Gastroesophageal sphincter (tissue), 4 donors: ENCODE measurements at regions not wholly inside any gene's neighbourhood (a gene's known extent, or its start where the extent isn't known, plus 50 kb on each side); places are given as distances from the start of the nearest gene placed in this dataset.

Source experiments
- ATAC-seq: fragments of 150-250 bp; one replicate; pipeline ENCODE4 v1.9.1; 2016; ENCODE audit warnings: mild to moderate bottlenecking, moderate library complexity
- H3K27ac ChIP-seq, 4 donors: fragments of 200-600 bp; sonication (generic) in 3 of 4; 1 replicate in 3 of 4; 2 replicates in 1 of 4; pipeline ENCODE4 v1.5.1; 2016 to 2019
- H3K27me3 ChIP-seq: fragments of 200-600 bp; sonication (generic); one replicate; pipeline ENCODE4 v1.5.1; 2019
- H3K36me3 ChIP-seq, 2 donors: fragments of 200-600 bp; sonication (generic); one replicate each; pipeline ENCODE4 v1.5.1; 2019; ENCODE audit warnings: control low read depth in 1 of 2
- H3K4me1 ChIP-seq, 3 donors: fragments of 200-600 bp; sonication (generic); 1 replicate in 2 of 3; 2 replicates in 1 of 3; pipeline ENCODE4 v1.5.1; 2016 to 2019; ENCODE audit warnings: control low read depth in 2 of 3
- H3K4me3 ChIP-seq, 2 donors: fragments of 200-600 bp; sonication (generic); one replicate each; pipeline ENCODE4 v1.5.1; 2019; ENCODE audit warnings: mild to moderate bottlenecking in 1 of 2, moderate library complexity in 1 of 2
- H3K9me3 ChIP-seq, 3 donors: fragments of 200-600 bp; sonication (generic); one replicate each; pipeline ENCODE4 v1.5.1; 2017 to 2019; ENCODE audit warnings: control low read depth in 2 of 3
- EP300 ChIP-seq: sonication (generic); formaldehyde crosslinking; IDR thresholded peaks from one replicate; pipeline ENCODE4 v1.6.1; 2017; ENCODE audit warnings: antibody characterized with exemption, mild to moderate bottlenecking
- POLR2A ChIP-seq, 2 donors: fragments of 450-650 bp; IDR thresholded peaks; one replicate each; pipeline ENCODE4 v1.6.1; 2017; ENCODE audit warnings: antibody characterized with exemption in 2 of 2, mild to moderate bottlenecking in 2 of 2, moderate library complexity in 1 of 2
- POLR2AphosphoS5 ChIP-seq: sonication (generic); formaldehyde crosslinking; IDR thresholded peaks from one replicate; pipeline ENCODE4 v1.6.1; 2017; ENCODE audit warnings: antibody characterized with exemption
- WGBS, 2 donors: methylation state at CpG; one replicate each; pipeline ENCODE4 v1.1.5; 2018; ENCODE audit warnings: low coverage in 1 of 2; 5-methylcytosine and 5-hydroxymethylcytosine counted together
- TF ChIP-seq, protein P1 (sequence below), 4 experiments: fragments of 200-600 bp in 2 of 4; fragments of 450-650 bp in 2 of 4; sonication (generic) in 1 of 4; IDR thresholded peaks; one replicate each; pipeline ENCODE4 v1.5.1; 2017 to 2019; ENCODE audit warnings: antibody characterized with exemption in 4 of 4, mild to moderate bottlenecking in 2 of 4, moderate library complexity in 2 of 4

DNA sequence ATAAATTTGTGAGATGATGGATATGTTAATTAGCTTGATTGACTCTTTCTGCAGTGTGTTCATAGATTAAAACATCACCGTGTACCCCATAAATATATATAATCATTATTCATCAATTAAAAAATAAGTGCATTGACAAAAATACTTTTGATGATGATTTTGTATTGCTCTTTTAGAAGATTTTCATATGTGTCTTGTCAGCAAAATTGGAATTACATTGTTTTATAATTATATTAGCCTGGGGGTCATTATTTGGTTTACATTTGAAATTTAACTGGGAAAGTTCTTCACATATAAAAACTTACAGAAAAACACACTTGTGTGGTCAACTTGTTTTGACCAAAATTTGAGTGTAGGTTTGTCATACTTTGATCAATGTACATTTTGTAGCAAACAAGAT lies 614.6 kb upstream of the ITGA1 start:
- TF ChIP-seq POLR2AphosphoS5 (no peak), POLR2A (IDR thresholded peaks at IDR 0.05) (no peak), EP300 (no peak)
- TF ChIP-seq, protein P1, sequence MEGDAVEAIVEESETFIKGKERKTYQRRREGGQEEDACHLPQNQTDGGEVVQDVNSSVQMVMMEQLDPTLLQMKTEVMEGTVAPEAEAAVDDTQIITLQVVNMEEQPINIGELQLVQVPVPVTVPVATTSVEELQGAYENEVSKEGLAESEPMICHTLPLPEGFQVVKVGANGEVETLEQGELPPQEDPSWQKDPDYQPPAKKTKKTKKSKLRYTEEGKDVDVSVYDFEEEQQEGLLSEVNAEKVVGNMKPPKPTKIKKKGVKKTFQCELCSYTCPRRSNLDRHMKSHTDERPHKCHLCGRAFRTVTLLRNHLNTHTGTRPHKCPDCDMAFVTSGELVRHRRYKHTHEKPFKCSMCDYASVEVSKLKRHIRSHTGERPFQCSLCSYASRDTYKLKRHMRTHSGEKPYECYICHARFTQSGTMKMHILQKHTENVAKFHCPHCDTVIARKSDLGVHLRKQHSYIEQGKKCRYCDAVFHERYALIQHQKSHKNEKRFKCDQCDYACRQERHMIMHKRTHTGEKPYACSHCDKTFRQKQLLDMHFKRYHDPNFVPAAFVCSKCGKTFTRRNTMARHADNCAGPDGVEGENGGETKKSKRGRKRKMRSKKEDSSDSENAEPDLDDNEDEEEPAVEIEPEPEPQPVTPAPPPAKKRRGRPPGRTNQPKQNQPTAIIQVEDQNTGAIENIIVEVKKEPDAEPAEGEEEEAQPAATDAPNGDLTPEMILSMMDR (IDR thresholded peaks at IDR 0.05) = no peak
- Histone ChIP-seq H3K36me3 (no peaks in the 10 kb centered on the region), H3K4me1 (no peaks in the 10 kb centered on the region), H3K27me3 (no peaks in the 10 kb centered on the region), H3K27ac (no peak overlapping the region), H3K4me3 (no peak overlapping the region), H3K9me3 (peaks cover 0 to 7% (median 0%) of the 10 kb centered on the region in 3 donors)
- no peak for ATAC-seq
- WGBS, 2 donors = 29 to 85% methylated on average over 1 of the region's 1 CpG

- H3K9me3 ChIP-seq = no peaks in the 10 kb centered on the region
- H3K4me3 ChIP-seq = no peak overlapping the region
- 7 to 11% methylated on average over 1 of the region's 1 CpG for WGBS, 2 donors
- ATAC-seq = no peak
- H3K27me3 ChIP-seq = no peaks in the 10 kb centered on the region
- H3K27ac ChIP-seq = no peak overlapping the region
- no peak for TF ChIP-seq POLR2A (IDR thresholded peaks at IDR 0.05)
- TF ChIP-seq, protein P1 (IDR thresholded peaks at IDR 0.05) = no peak
- TF ChIP-seq EP300 = no peak
- TF ChIP-seq POLR2AphosphoS5 = no peak
- no peaks in the 10 kb centered on the region for H3K4me1 ChIP-seq
- H3K36me3 ChIP-seq = no peaks in the 10 kb centered on the region
Measured at GRCh38 chr5:52177193-52177592, 610.5 kb upstream of the ITGA1 start.

GRCh38 chr5:52181403-52181802 lies 606.3 kb upstream of the ITGA1 start:
- Histone ChIP-seq H3K4me1 (no peaks in the 10 kb centered on the region), H3K27ac (no peak overlapping the region), H3K36me3 (no peaks in the 10 kb centered on the region), H3K27me3 (no peaks in the 10 kb centered on the region), H3K4me3 (no peak overlapping the region), H3K9me3 (peaks cover 0 to 3% (median 0%) of the 10 kb centered on the region in 3 donors)
- WGBS, 2 donors = 4 to 36% methylated on average over 2 of the region's 2 CpGs
- no peak for ATAC-seq
- TF ChIP-seq POLR2A (IDR thresholded peaks at IDR 0.05) (no peak), EP300 (no peak), POLR2AphosphoS5 (no peak)
- TF ChIP-seq, protein P1 (IDR thresholded peaks at IDR 0.05) = no peak

DNA sequence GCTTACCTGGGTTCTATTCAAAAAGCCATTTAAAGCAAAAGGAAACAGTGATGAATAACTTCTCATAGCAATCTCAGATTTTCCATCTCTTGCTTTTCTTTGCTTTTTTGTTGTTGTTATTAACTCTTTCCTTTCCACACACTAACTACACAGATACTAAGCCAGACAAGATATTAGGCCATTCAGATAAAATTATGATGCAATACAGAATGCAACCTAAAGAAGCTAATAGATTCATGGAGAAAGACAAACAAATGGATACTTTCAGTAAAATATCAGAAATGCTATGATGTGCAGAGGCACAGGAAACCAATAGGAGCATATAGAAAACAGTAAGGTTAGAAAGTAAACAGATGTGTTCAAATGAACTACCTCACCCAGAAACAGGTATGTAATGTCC lies 597.0 kb upstream of the ITGA1 start:
- Histone ChIP-seq H3K27me3 (no peaks in the 10 kb centered on the region), H3K27ac (no peak overlapping the region), H3K9me3 (no peaks in the 10 kb centered on the region), H3K4me3 (no peak overlapping the region), H3K36me3 (no peaks in the 10 kb centered on the region), H3K4me1 (no peaks in the 10 kb centered on the region)
- no peak for ATAC-seq
- no peak for TF ChIP-seq EP300
- TF ChIP-seq, protein P1 (IDR thresholded peaks at IDR 0.05) = no peak
- TF ChIP-seq POLR2AphosphoS5 = no peak
- no peak for TF ChIP-seq POLR2A (IDR thresholded peaks at IDR 0.05)

GRCh38 chr5:52199833-52200232 lies 587.9 kb upstream of the ITGA1 start:
- TF ChIP-seq EP300 (no peak), POLR2AphosphoS5 (no peak), POLR2A (IDR thresholded peaks at IDR 0.05) (no peak)
- TF ChIP-seq, protein P1 (IDR thresholded peaks at IDR 0.05) = no peak
- Histone ChIP-seq H3K27ac (no peak overlapping the region), H3K36me3 (no peaks in the 10 kb centered on the region), H3K4me3 (no peak overlapping the region), H3K9me3 (no peaks in the 10 kb centered on the region), H3K27me3 (no peaks in the 10 kb centered on the region), H3K4me1 (no peaks in the 10 kb centered on the region)
- WGBS, 2 donors = 89 to 90% methylated on average over 9 of the region's 9 CpGs
- ATAC-seq = no peak
